IMR-90 (cell line): ENCODE measurements at regions not wholly inside any gene's neighbourhood (a gene's known extent, or its start where the extent isn't known, plus 50 kb on each side); places are given as distances from the start of the nearest gene placed in this dataset.

Experiments used
- ATAC-seq: fragments of 200-7000 bp; cut with Tn5 transposase; 2 replicates; pipeline ENCODE4 v1.9.1; 2020; ENCODE audit warnings: low read depth, mild to moderate bottlenecking, moderate library complexity
- BruUV-seq: library from RNA; stranded (reverse); fragments of 400-500 nt; replicated peaks from 2 replicates; lab custom pipeline; 2021; lab: Mats Ljungman, UMichigan
- CTCF ChIA-PET: fragments of 300-600 bp; formaldehyde crosslinking; extraction: SDS; loops from one replicate; lab custom pipeline; 2021; ENCODE audit warnings: antibody characterized with exemption; lab: Yijun Ruan, JAX
- POLR2A ChIA-PET: fragments of 300-600 bp; sonication (Branson Sonifier 250); formaldehyde crosslinking; loops from one replicate; lab custom pipeline; 2022; ENCODE audit warnings: antibody characterized with exemption; ENCODE audit not compliant: unreplicated experiment; lab: Charles Lee
- DNase-seq: peaks from one replicate; pipeline ENCODE4 v3.0.0; 2013
- H2AFZ ChIP-seq: replicated peaks from 2 replicates; pipeline ENCODE3; 2013; ENCODE audit warnings: low read length, mild to moderate bottlenecking; ENCODE audit not compliant: poor library complexity
- H2AK5ac ChIP-seq: 2 replicates; pipeline ENCODE4 v1.6.1; 2013; ENCODE audit warnings: low read depth, low read length, inconsistent platforms
- H2AK9ac ChIP-seq: replicated peaks from 2 replicates; pipeline ENCODE3; 2013; ENCODE audit warnings: mild to moderate bottlenecking, low read depth, low read length, moderate library complexity; ENCODE audit not compliant: poor library complexity
- H2BK120ac ChIP-seq: 2 replicates; pipeline ENCODE4 v1.6.1; 2013; ENCODE audit warnings: low read depth, low read length, inconsistent platforms
- H2BK15ac ChIP-seq: 3 replicates; pipeline ENCODE4 v1.6.1; 2013; ENCODE audit warnings: low read depth, low read length, inconsistent platforms
- H2BK20ac ChIP-seq: 2 replicates; pipeline ENCODE4 v1.6.1; 2013; ENCODE audit warnings: low read depth, mild to moderate bottlenecking, inconsistent platforms, low read length, moderate library complexity
- H2BK5ac ChIP-seq: 2 replicates; pipeline ENCODE4 v1.6.1; 2013; ENCODE audit warnings: mild to moderate bottlenecking, low read depth, low read length, inconsistent platforms; ENCODE audit not compliant: poor library complexity, severe bottlenecking
- H3K14ac ChIP-seq: replicated peaks from 2 replicates; pipeline ENCODE4 v1.6.1; 2013; ENCODE audit warnings: low read depth, low read length, inconsistent platforms
- H3K18ac ChIP-seq: 2 replicates; pipeline ENCODE4 v1.6.1; 2013; ENCODE audit warnings: low read depth, low read length, control low read depth
- H3K23ac ChIP-seq: 2 replicates; pipeline ENCODE4 v1.6.1; 2013; ENCODE audit warnings: low read depth, low read length, inconsistent platforms
- H3K27ac ChIP-seq: 2 replicates; pipeline ENCODE4 v1.5.1; 2013; ENCODE audit warnings: mild to moderate bottlenecking, control low read depth, low read length; ENCODE audit not compliant: insufficient read depth
- H3K27me3 ChIP-seq: 2 replicates; pipeline ENCODE4 v1.6.1; 2013; ENCODE audit warnings: low read length; ENCODE audit not compliant: control insufficient read depth, insufficient read depth
- H3K36me3 ChIP-seq: 2 replicates; pipeline ENCODE4 v1.6.1; 2013; ENCODE audit warnings: low read length, mixed read lengths; ENCODE audit not compliant: control insufficient read depth, insufficient read depth
- H3K4ac ChIP-seq: 2 replicates; pipeline ENCODE4 v1.6.1; 2013; ENCODE audit warnings: low read depth, low read length, inconsistent platforms
- H3K4me1 ChIP-seq: 2 replicates; pipeline ENCODE4 v1.6.1; 2013; ENCODE audit warnings: low read length, mixed read lengths; ENCODE audit not compliant: control insufficient read depth, insufficient read depth
- H3K4me2 ChIP-seq: 2 replicates; pipeline ENCODE4 v1.6.1; 2013; ENCODE audit warnings: low read depth, mild to moderate bottlenecking, control low read depth, low read length, moderate library complexity
- H3K4me3 ChIP-seq: 2 replicates; pipeline ENCODE4 v1.5.1; 2013; ENCODE audit warnings: low read depth, mild to moderate bottlenecking, control low read depth, low read length, moderate library complexity; ENCODE audit not compliant: insufficient read depth
- H3K56ac ChIP-seq: 2 replicates; pipeline ENCODE4 v1.6.1; 2013; ENCODE audit warnings: low read length, inconsistent platforms; ENCODE audit not compliant: insufficient read depth; ENCODE audit errors: extremely low read depth
- H3K79me1 ChIP-seq, 2 experiments: 2 replicates each; pipeline ENCODE4 v1.6.1; 2013; ENCODE audit warnings: low read length in 2 of 2, inconsistent platforms in 1 of 2, low read depth in 1 of 2
- H3K9ac ChIP-seq: 2 replicates; pipeline ENCODE4 v1.6.1; 2013; ENCODE audit warnings: low read depth, low read length, control low read depth
- H3K9me1 ChIP-seq: 2 replicates; pipeline ENCODE4 v1.6.1; 2013; ENCODE audit warnings: low read length, inconsistent platforms; ENCODE audit not compliant: insufficient read depth
- H3K9me3 ChIP-seq: 2 replicates; pipeline ENCODE4 v1.6.1; 2013; ENCODE audit warnings: low read length; ENCODE audit not compliant: control insufficient read depth, insufficient read depth
- H4K20me1 ChIP-seq: 2 replicates; pipeline ENCODE4 v1.6.1; 2013; ENCODE audit warnings: low read length, inconsistent platforms; ENCODE audit not compliant: insufficient read depth
- H4K5ac ChIP-seq: 2 replicates; pipeline ENCODE4 v1.6.1; 2013; ENCODE audit warnings: mild to moderate bottlenecking, low read depth, low read length, control low read depth
- H4K8ac ChIP-seq, 2 experiments: 2 replicates each; pipeline ENCODE4 v1.6.1; 2013; ENCODE audit warnings: low read depth in 2 of 2, low read length in 2 of 2, control low read depth in 1 of 2, inconsistent platforms in 1 of 2
- H4K91ac ChIP-seq: 2 replicates; pipeline ENCODE4 v1.6.1; 2013; ENCODE audit warnings: low read depth, low read length, inconsistent platforms; ENCODE audit not compliant: insufficient read depth
- ELK1 ChIP-seq: fragments of 150-350 bp; IDR thresholded peaks from 2 replicates; pipeline ENCODE4 v1.6.1; 2016; ENCODE audit warnings: low read depth, mild to moderate bottlenecking, low read length, moderate library complexity, borderline replicate concordance
- NFE2L2 ChIP-seq: fragments of 150-350 bp; IDR thresholded peaks from 2 replicates; pipeline ENCODE4 v1.6.1; 2016; ENCODE audit warnings: low read depth, mild to moderate bottlenecking, low read length
- RAD21 ChIP-seq: IDR thresholded peaks from 2 replicates; pipeline ENCODE4 v1.6.1; 2012; ENCODE audit warnings: low read length, improper control_type of control experiment
- RFX5 ChIP-seq: IDR thresholded peaks from 2 replicates; pipeline ENCODE4 v1.8.0; 2012; ENCODE audit warnings: low read depth, mild to moderate bottlenecking, low read length, moderate library complexity
- SMC3 ChIP-seq: fragments of 150-350 bp; IDR thresholded peaks from 2 replicates; pipeline ENCODE4 v1.6.1; 2016; ENCODE audit warnings: low read depth, mild to moderate bottlenecking, antibody characterized with exemption, low read length, moderate library complexity
- whole genome bisulfite sequencing, 2 experiments: methylation state at CpG; one replicate each; pipeline versions ENCODE4 v1.1.5 to v1.1.7; 2013; ENCODE audit warnings: missing lambda C conversion rate in 2 of 2; ENCODE audit not compliant: insufficient read length in 1 of 2; ENCODE audit errors: extremely low coverage in 2 of 2; 5-methylcytosine and 5-hydroxymethylcytosine counted together
- dilution Hi-C: fragments of 300-500 bp; cut with HindIII; formaldehyde crosslinking; loops from one replicate; pipeline ENCODE4 v1.14.3; 2018; ENCODE audit warnings: low sequenced_read_pairs; ENCODE audit not compliant: unreplicated experiment
- in situ Hi-C: fragments of 300-500 bp; cut with MboI; formaldehyde crosslinking; loops from 3 replicates; pipeline ENCODE4 v1.14.3; 2019; ENCODE audit warnings: low sequenced_read_pairs, inconsistent platforms, mixed read lengths
- intact Hi-C: fragments of 100-400 bp; cut with micrococcal nuclease; formaldehyde crosslinking; loops from 2 replicates; pipeline ENCODE4 v1.10.0; 2022
- TF ChIP-seq, protein P1 (sequence below): fragments of 150-350 bp; IDR thresholded peaks from 2 replicates; pipeline ENCODE4 v1.6.1; 2017; ENCODE audit warnings: mild to moderate bottlenecking, antibody characterized with exemption, low read length, low read depth

- H3K9me1 ChIP-seq = no peaks in the 10 kb centered on the region
- no peak overlapping the region for H3K14ac ChIP-seq
- TF ChIP-seq NFE2L2 (no peak), SMC3 (no peak), RAD21 (no peak), RFX5 (no peak), ELK1 (no peak)
- TF ChIP-seq, protein P1, sequence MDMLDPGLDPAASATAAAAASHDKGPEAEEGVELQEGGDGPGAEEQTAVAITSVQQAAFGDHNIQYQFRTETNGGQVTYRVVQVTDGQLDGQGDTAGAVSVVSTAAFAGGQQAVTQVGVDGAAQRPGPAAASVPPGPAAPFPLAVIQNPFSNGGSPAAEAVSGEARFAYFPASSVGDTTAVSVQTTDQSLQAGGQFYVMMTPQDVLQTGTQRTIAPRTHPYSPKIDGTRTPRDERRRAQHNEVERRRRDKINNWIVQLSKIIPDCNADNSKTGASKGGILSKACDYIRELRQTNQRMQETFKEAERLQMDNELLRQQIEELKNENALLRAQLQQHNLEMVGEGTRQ = no peak
- H4K20me1 ChIP-seq = no peaks in the 10 kb centered on the region
- H2AK5ac ChIP-seq = no peak overlapping the region
- POLR2A ChIA-PET = no interaction called here
- no peaks in the 10 kb centered on the region for H3K79me1 ChIP-seq
- no peaks in the 10 kb centered on the region for H3K9me3 ChIP-seq
- H2BK5ac ChIP-seq = no peak overlapping the region
- no peak overlapping the region for H3K27ac ChIP-seq
- no peaks in the 10 kb centered on the region for H3K36me3 ChIP-seq
- H2BK20ac ChIP-seq = no peak overlapping the region
- no peak overlapping the region for H3K4me2 ChIP-seq
- BruUV-seq = no TSS peak
- H4K8ac ChIP-seq = no peak overlapping the region
- H3K4me3 ChIP-seq = no peak overlapping the region
- peaks cover 4% of the 10 kb centered on the region for H3K4me1 ChIP-seq
- no peak overlapping the region for H4K91ac ChIP-seq
- H3K9ac ChIP-seq = no peak overlapping the region
- no peak overlapping the region for H2AK9ac ChIP-seq
- intact Hi-C loops (no loop called here), in situ Hi-C loops (no loop called here), dilution Hi-C loops (no loop called here)
- no peak overlapping the region for H2BK120ac ChIP-seq
- ATAC-seq (no peak), DNase-seq (no peak)
- H4K5ac ChIP-seq = no peak overlapping the region
- H3K18ac ChIP-seq = no peak overlapping the region
- peaks cover 9% of the 10 kb centered on the region for H3K27me3 ChIP-seq
- no peak overlapping the region for H3K23ac ChIP-seq
- H2AFZ ChIP-seq = no peak overlapping the region
- H3K56ac ChIP-seq = no peak overlapping the region
- no peak overlapping the region for H2BK15ac ChIP-seq
- H3K4ac ChIP-seq = no peak overlapping the region
- CTCF ChIA-PET = no interaction called here
- WGBS, 2 experiments = no CpG with 5 or more reads among the region's 2 CpGs
Observed at GRCh38 chr9:3659647-3660046, 133.8 kb upstream of the RFX3 start.
